ENCODE measurements at regions not wholly inside any gene's neighbourhood (a gene's known extent, or its start where the extent isn't known, plus 50 kb on each side); places are given as distances from the start of the nearest gene placed in this dataset.

DNA sequence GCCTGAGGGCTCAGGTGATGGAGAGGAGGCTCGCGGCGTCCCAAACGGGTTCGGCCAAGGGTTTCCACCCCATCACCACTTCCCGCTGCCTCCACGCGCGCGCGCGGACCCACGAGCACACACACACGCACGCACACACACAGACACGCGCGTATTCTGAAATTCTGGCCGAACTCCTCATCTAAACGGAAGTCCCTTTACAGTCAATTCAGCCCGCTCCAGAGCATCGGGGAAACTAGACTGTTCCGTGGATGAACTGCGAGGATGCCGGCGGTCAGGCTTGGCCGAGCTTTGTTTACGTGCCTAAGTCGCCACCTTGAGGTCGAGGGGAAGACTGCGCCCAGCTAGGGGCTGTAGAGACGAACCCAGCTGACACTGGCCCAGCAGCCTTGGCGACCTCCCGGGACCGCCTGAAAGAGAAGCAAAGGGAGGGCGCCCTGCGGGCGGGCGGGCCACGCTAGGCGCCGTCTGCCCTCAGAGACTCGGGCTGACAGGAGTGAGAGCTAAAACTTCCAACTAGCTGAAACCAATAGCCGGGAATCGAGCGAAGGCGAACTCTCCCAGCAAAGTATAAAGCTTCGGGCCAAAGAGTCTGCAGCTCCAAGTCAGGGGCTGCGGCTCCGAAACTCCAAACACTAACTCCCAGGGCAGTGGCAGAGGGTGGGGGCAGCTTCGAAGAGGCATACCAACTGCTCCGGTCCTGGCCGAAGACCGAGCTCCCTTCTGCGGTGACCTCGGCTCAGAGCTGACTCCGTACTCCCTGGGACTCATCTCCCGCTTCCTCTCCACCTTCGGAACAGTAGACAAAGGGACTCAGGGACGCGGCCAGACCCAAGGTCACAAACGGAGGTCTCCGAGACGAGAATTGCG, 124.7 kb upstream of the C11orf58 start:
- TF ChIP-seq CTCF (conservative IDR thresholded peaks at IDR 0.05) (peak; percentile 94), ZFX (IDR thresholded peaks at IDR 0.05) (no peak)
